ENCODE measurements at regions not wholly inside any gene's neighbourhood (a gene's known extent, or its start where the extent isn't known, plus 50 kb on each side); places are given as distances from the start of the nearest gene placed in this dataset.

- no peaks in the 10 kb centered on the region for H3K27me3 Mint-ChIP-seq
Measured at GRCh38 chr21:25459365-25459764, 147.9 kb downstream of the MRPL39 start.

GRCh38 chr21:25458484-25458883 lies 148.8 kb downstream of the MRPL39 start:
- Mint-ChIP-seq H3K27me3 (no peaks in the 10 kb centered on the region), H3K4me3 (ENCODE audit: low read depth) (no peak overlapping the region), H3K36me3 (ENCODE audit: insufficient read depth) (no peaks in the 10 kb centered on the region), H3K4me1 (ENCODE audit: low read depth) (no peaks in the 10 kb centered on the region), H3K27ac (no peak overlapping the region), H3K9me3 (ENCODE audit: low read depth) (no peaks in the 10 kb centered on the region)
- DNase-seq (ENCODE audit: low spot score, unreplicated experiment): no peak
- TF ChIP-seq CTCF (IDR thresholded peaks at IDR 0.05; ENCODE audit: unreplicated experiment): no peak

More at GRCh38 chr21:25459365-25459764, 147.9 kb downstream of the MRPL39 start:
- H3K27ac Mint-ChIP-seq: no peak overlapping the region
- no peak for TF ChIP-seq CTCF (IDR thresholded peaks at IDR 0.05; ENCODE audit: unreplicated experiment)
- no peak overlapping the region for H3K4me3 Mint-ChIP-seq (ENCODE audit: low read depth)
- H3K4me1 Mint-ChIP-seq (ENCODE audit: low read depth): no peaks in the 10 kb centered on the region
- no peaks in the 10 kb centered on the region for H3K36me3 Mint-ChIP-seq (ENCODE audit: insufficient read depth)
- no peaks in the 10 kb centered on the region for H3K9me3 Mint-ChIP-seq (ENCODE audit: low read depth)
- no peak for DNase-seq (ENCODE audit: low spot score, unreplicated experiment)

GRCh38 chr21:25457946-25458345 lies 149.3 kb downstream of the MRPL39 start:
- H3K9me3 Mint-ChIP-seq (ENCODE audit: low read depth): peaks cover 3% of the 10 kb centered on the region
- no peak overlapping the region for H3K4me3 Mint-ChIP-seq (ENCODE audit: low read depth)
- H3K36me3 Mint-ChIP-seq (ENCODE audit: insufficient read depth): no peaks in the 10 kb centered on the region
- TF ChIP-seq CTCF (IDR thresholded peaks at IDR 0.05; ENCODE audit: unreplicated experiment): no peak
- H3K4me1 Mint-ChIP-seq (ENCODE audit: low read depth): no peaks in the 10 kb centered on the region
- H3K27me3 Mint-ChIP-seq: no peaks in the 10 kb centered on the region
- H3K27ac Mint-ChIP-seq: no peak overlapping the region
- DNase-seq (ENCODE audit: low spot score, unreplicated experiment): no peak

GRCh38 chr21:25457411-25457810 lies 149.9 kb downstream of the MRPL39 start:
- Mint-ChIP-seq H3K4me1 (ENCODE audit: low read depth) (no peaks in the 10 kb centered on the region), H3K9me3 (ENCODE audit: low read depth) (peaks cover 3% of the 10 kb centered on the region), H3K4me3 (ENCODE audit: low read depth) (no peak overlapping the region), H3K36me3 (ENCODE audit: insufficient read depth) (no peaks in the 10 kb centered on the region), H3K27ac (no peak overlapping the region), H3K27me3 (no peaks in the 10 kb centered on the region)
- DNase-seq (ENCODE audit: low spot score, unreplicated experiment): no peak
- no peak for TF ChIP-seq CTCF (IDR thresholded peaks at IDR 0.05; ENCODE audit: unreplicated experiment)

GRCh38 chr21:25456672-25457071 lies 150.6 kb downstream of the MRPL39 start:
- H3K27ac Mint-ChIP-seq: no peak overlapping the region
- TF ChIP-seq CTCF (IDR thresholded peaks at IDR 0.05; ENCODE audit: unreplicated experiment): no peak
- no peaks in the 10 kb centered on the region for H3K36me3 Mint-ChIP-seq (ENCODE audit: insufficient read depth)
- H3K4me1 Mint-ChIP-seq (ENCODE audit: low read depth): no peaks in the 10 kb centered on the region
- peaks cover 3% of the 10 kb centered on the region for H3K9me3 Mint-ChIP-seq (ENCODE audit: low read depth)
- H3K4me3 Mint-ChIP-seq (ENCODE audit: low read depth): no peak overlapping the region
- H3K27me3 Mint-ChIP-seq: no peaks in the 10 kb centered on the region
- DNase-seq (ENCODE audit: low spot score, unreplicated experiment): no peak
